Neural cell (in vitro differentiated cells): ENCODE measurements at regions not wholly inside any gene's neighbourhood (a gene's known extent, or its start where the extent isn't known, plus 50 kb on each side); places are given as distances from the start of the nearest gene placed in this dataset.

Experiments
- CTCF ChIP-seq: fragments of 450-650 bp; IDR thresholded peaks from 2 replicates; pipeline ENCODE4 v1.5.1; 2014; ENCODE audit warnings: antibody characterized with exemption, mild to moderate bottlenecking, moderate library complexity; ENCODE audit not compliant: poor library complexity, severe bottlenecking
- EP300 ChIP-seq: fragments of 450-650 bp; conservative IDR thresholded peaks from 2 replicates; pipeline ENCODE4 v1.6.1; 2014; ENCODE audit warnings: antibody characterized with exemption, mild to moderate bottlenecking, moderate library complexity; ENCODE audit not compliant: poor library complexity, severe bottlenecking
- EZH2 ChIP-seq: fragments of 200-600, 300-800 bp; shearing (Covaris generic), sonication (generic); IDR thresholded peaks from 2 replicates; pipeline ENCODE4 v1.6.1; 2014; ENCODE audit warnings: antibody characterized with exemption, low read length, borderline replicate concordance, mild to moderate bottlenecking; ENCODE audit not compliant: insufficient read depth, poor library complexity, severe bottlenecking
- MXI1 ChIP-seq: fragments of 450-650 bp; conservative IDR thresholded peaks from 2 replicates; pipeline ENCODE4 v1.6.1; 2014; ENCODE audit warnings: antibody characterized with exemption, mild to moderate bottlenecking; ENCODE audit not compliant: poor library complexity, severe bottlenecking
- SMC3 ChIP-seq: fragments of 450-650 bp; conservative IDR thresholded peaks from 2 replicates; pipeline ENCODE4 v1.6.1; 2014; ENCODE audit warnings: antibody characterized with exemption, mild to moderate bottlenecking, moderate library complexity; ENCODE audit not compliant: poor library complexity
- TAF1 ChIP-seq: IDR thresholded peaks from 2 replicates; pipeline ENCODE4 v1.6.1; 2012; ENCODE audit warnings: low read depth
- TF ChIP-seq, protein P1 (sequence below): IDR thresholded peaks from 2 replicates; pipeline ENCODE4 v1.6.1; 2012; ENCODE audit warnings: borderline replicate concordance

DNA sequence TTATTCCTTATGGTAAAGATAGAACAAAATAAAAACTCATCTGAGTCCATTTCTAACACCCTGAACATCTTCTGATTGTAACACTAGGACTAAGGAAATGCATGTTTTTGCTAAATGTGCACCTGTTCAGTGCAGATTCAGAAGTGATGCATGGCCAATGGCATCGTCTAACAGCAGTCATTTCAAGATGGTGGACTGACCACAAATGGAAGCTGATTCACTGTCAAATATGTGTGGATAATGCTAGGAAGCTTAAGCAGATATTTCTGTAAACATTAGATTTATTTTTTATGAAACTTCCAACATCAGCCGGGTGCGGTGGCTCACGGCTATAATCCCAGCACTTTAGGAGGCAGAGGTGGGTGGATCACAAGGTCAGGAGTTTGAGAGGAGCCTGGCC lies 394.8 kb downstream of the SAMD5 start:
- TF ChIP-seq CTCF = no peak
- no peak for TF ChIP-seq MXI1
- no peak for TF ChIP-seq TAF1
- no peak for TF ChIP-seq SMC3
- no peak for TF ChIP-seq EP300
- TF ChIP-seq, protein P1, sequence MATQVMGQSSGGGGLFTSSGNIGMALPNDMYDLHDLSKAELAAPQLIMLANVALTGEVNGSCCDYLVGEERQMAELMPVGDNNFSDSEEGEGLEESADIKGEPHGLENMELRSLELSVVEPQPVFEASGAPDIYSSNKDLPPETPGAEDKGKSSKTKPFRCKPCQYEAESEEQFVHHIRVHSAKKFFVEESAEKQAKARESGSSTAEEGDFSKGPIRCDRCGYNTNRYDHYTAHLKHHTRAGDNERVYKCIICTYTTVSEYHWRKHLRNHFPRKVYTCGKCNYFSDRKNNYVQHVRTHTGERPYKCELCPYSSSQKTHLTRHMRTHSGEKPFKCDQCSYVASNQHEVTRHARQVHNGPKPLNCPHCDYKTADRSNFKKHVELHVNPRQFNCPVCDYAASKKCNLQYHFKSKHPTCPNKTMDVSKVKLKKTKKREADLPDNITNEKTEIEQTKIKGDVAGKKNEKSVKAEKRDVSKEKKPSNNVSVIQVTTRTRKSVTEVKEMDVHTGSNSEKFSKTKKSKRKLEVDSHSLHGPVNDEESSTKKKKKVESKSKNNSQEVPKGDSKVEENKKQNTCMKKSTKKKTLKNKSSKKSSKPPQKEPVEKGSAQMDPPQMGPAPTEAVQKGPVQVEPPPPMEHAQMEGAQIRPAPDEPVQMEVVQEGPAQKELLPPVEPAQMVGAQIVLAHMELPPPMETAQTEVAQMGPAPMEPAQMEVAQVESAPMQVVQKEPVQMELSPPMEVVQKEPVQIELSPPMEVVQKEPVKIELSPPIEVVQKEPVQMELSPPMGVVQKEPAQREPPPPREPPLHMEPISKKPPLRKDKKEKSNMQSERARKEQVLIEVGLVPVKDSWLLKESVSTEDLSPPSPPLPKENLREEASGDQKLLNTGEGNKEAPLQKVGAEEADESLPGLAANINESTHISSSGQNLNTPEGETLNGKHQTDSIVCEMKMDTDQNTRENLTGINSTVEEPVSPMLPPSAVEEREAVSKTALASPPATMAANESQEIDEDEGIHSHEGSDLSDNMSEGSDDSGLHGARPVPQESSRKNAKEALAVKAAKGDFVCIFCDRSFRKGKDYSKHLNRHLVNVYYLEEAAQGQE = no peak
- TF ChIP-seq EZH2 = no peak
